HG03139 (cell line): ENCODE measurements at regions not wholly inside any gene's neighbourhood (a gene's known extent, or its start where the extent isn't known, plus 50 kb on each side); places are given as distances from the start of the nearest gene placed in this dataset.

Experiments used
- ATAC-seq: cut with Tn5 transposase; IDR thresholded peaks from one replicate; pipeline ENCODE4 v1.9.1; 2021; ENCODE audit not compliant: unreplicated experiment

- no peak for ATAC-seq
Observed at GRCh38 chr1:38721816-38722215, 137.8 kb downstream of the RRAGC start.

GRCh38 chr1:38719880-38720279, 139.7 kb downstream of the RRAGC start:
- no peak for ATAC-seq

- no peak for ATAC-seq
Observed at GRCh38 chr1:38718031-38718430, 141.5 kb downstream of the RRAGC start.

- ATAC-seq = no peak
Observed at GRCh38 chr1:38716229-38716628, 143.3 kb downstream of the RRAGC start.

- ATAC-seq = no peak
Observed at GRCh38 chr1:38715415-38715814, 144.2 kb downstream of the RRAGC start.

- no peak for ATAC-seq
Observed at GRCh38 chr1:38712046-38712445, 147.5 kb downstream of the RRAGC start.

GRCh38 chr1:38708701-38709258, 150.8 kb downstream of the RRAGC start:
- ATAC-seq = no peak

- no peak for ATAC-seq
Observed at GRCh38 chr1:38701088-38701487, 158.5 kb downstream of the RRAGC start.

GRCh38 chr1:38700077-38700470, 159.5 kb downstream of the RRAGC start:
- no peak for ATAC-seq

GRCh38 chr1:38699330-38700076, 160.1 kb downstream of the RRAGC start:
- no peak for ATAC-seq

GRCh38 chr1:38697387-38697786, 162.2 kb downstream of the RRAGC start:
- ATAC-seq = no peak

GRCh38 chr1:38696371-38696770, 163.2 kb downstream of the RRAGC start:
- ATAC-seq = no peak

- no peak for ATAC-seq
Observed at GRCh38 chr1:38693759-38694158, 165.8 kb downstream of the RRAGC start.

GRCh38 chr1:38693031-38693430, 166.5 kb downstream of the RRAGC start:
- no peak for ATAC-seq

- no peak for ATAC-seq
Observed at GRCh38 chr1:38690790-38691449, 168.7 kb downstream of the RRAGC start.

- no peak for ATAC-seq
Observed at GRCh38 chr1:38686927-38687255, 172.7 kb downstream of the RRAGC start.

- no peak for ATAC-seq
Observed at GRCh38 chr1:38686167-38686926, 173.2 kb downstream of the RRAGC start.

- no peak for ATAC-seq
Observed at GRCh38 chr1:38685388-38685787, 174.2 kb downstream of the RRAGC start.

GRCh38 chr1:38680801-38681510, 178.6 kb downstream of the RRAGC start:
- no peak for ATAC-seq

GRCh38 chr1:38677756-38678155, 181.8 kb downstream of the RRAGC start:
- ATAC-seq = no peak

- no peak for ATAC-seq
Observed at GRCh38 chr1:38677311-38677710, 182.3 kb downstream of the RRAGC start.
